ENCODE measurements at regions not wholly inside any gene's neighbourhood (a gene's known extent, or its start where the extent isn't known, plus 50 kb on each side); places are given as distances from the start of the nearest gene placed in this dataset.

- H3K4me3 ChIP-seq (ENCODE audit: low read depth, low read length) = no peak overlapping the region
- no TSS peak for BruUV-seq (replicated peaks)
- H3K4me1 ChIP-seq = no peaks in the 10 kb centered on the region
- Mint-ChIP-seq H3K9me3 (ENCODE audit: unreplicated experiment) (no peaks in the 10 kb centered on the region), H3K27ac (ENCODE audit: unreplicated experiment) (no peak overlapping the region), H3K4me3 (ENCODE audit: unreplicated experiment) (no peak overlapping the region), H3K36me3 (ENCODE audit: insufficient read depth, unreplicated experiment) (no peaks in the 10 kb centered on the region), H3K27me3 (ENCODE audit: insufficient read depth, unreplicated experiment) (no peaks in the 10 kb centered on the region), H3K4me1 (ENCODE audit: low read depth, unreplicated experiment) (no peaks in the 10 kb centered on the region)
- H3K27me3 ChIP-seq (replicated peaks; ENCODE audit: control insufficient read depth, insufficient read depth, low read length) = no peaks in the 10 kb centered on the region; the same call in 1 of the 2 replicates
- intact Hi-C loops (cut with micrococcal nuclease; ENCODE audit: unreplicated experiment) = no loop called here
- TF ChIP-seq CTCF (IDR thresholded peaks at IDR 0.05; ENCODE audit: insufficient read depth in 1 of 2, low read depth in 1 of 2, low read length in 1 of 2, severe bottlenecking in 1 of 2, unreplicated experiment in 1 of 2) = no peak
- peaks cover 5% of the 10 kb centered on the region; the same call in 1 of the 2 replicates for H3K9me3 ChIP-seq
- H3K36me3 ChIP-seq (ENCODE audit: control insufficient read depth, insufficient read depth, low read length) = no peaks in the 10 kb centered on the region
- DNase-seq = no peak
- POLR2A ChIA-PET = no interaction called here
- CTCF ChIA-PET = no interaction called here
These were observed 121.9 kb upstream of the ASCC3 start for GRCh38 chr6:101003075-101003474.

- Histone ChIP-seq H3K9me3 (no peaks in the 10 kb centered on the region), H3K4me3 (ENCODE audit: low read depth, low read length) (no peak overlapping the region), H3K27me3 (replicated peaks; ENCODE audit: control insufficient read depth, insufficient read depth, low read length) (no peaks in the 10 kb centered on the region), H3K4me1 (no peaks in the 10 kb centered on the region), H3K36me3 (ENCODE audit: control insufficient read depth, insufficient read depth, low read length) (no peaks in the 10 kb centered on the region)
- POLR2A ChIA-PET = no interaction called here
- BruUV-seq (replicated peaks) = no TSS peak
- no peak overlapping the region for H3K27ac Mint-ChIP-seq (ENCODE audit: unreplicated experiment)
- DNase-seq = no peak
- H3K27me3 Mint-ChIP-seq (ENCODE audit: insufficient read depth, unreplicated experiment) = no peaks in the 10 kb centered on the region
- CTCF ChIA-PET = no interaction called here
- H3K36me3 Mint-ChIP-seq (ENCODE audit: insufficient read depth, unreplicated experiment) = no peaks in the 10 kb centered on the region
- TF ChIP-seq CTCF (IDR thresholded peaks at IDR 0.05; ENCODE audit: insufficient read depth in 1 of 2, low read depth in 1 of 2, low read length in 1 of 2, severe bottlenecking in 1 of 2, unreplicated experiment in 1 of 2) = no peak
- H3K4me1 Mint-ChIP-seq (ENCODE audit: low read depth, unreplicated experiment) = no peaks in the 10 kb centered on the region
- intact Hi-C loops (cut with micrococcal nuclease; ENCODE audit: unreplicated experiment) = no loop called here
- H3K9me3 Mint-ChIP-seq (ENCODE audit: unreplicated experiment) = no peaks in the 10 kb centered on the region
- H3K4me3 Mint-ChIP-seq (ENCODE audit: unreplicated experiment) = no peak overlapping the region
These were observed 130.1 kb upstream of the ASCC3 start for GRCh38 chr6:101011186-101011585.

- no peak for TF ChIP-seq CTCF (IDR thresholded peaks at IDR 0.05; ENCODE audit: insufficient read depth in 1 of 2, low read depth in 1 of 2, low read length in 1 of 2, severe bottlenecking in 1 of 2, unreplicated experiment in 1 of 2)
- H3K36me3 ChIP-seq (ENCODE audit: control insufficient read depth, insufficient read depth, low read length) = no peaks in the 10 kb centered on the region
- ChIA-PET CTCF (no interaction called here), POLR2A (no interaction called here)
- H3K4me3 ChIP-seq (ENCODE audit: low read depth, low read length) = no peak overlapping the region
- BruUV-seq (replicated peaks) = no TSS peak
- no peaks in the 10 kb centered on the region for H3K9me3 ChIP-seq
- no peaks in the 10 kb centered on the region for H3K4me1 Mint-ChIP-seq (ENCODE audit: low read depth, unreplicated experiment)
- H3K27me3 ChIP-seq (replicated peaks; ENCODE audit: control insufficient read depth, insufficient read depth, low read length) = no peaks in the 10 kb centered on the region
- no peaks in the 10 kb centered on the region for H3K27me3 Mint-ChIP-seq (ENCODE audit: insufficient read depth, unreplicated experiment)
- H3K4me1 ChIP-seq = no peaks in the 10 kb centered on the region
- H3K27ac Mint-ChIP-seq (ENCODE audit: unreplicated experiment) = no peak overlapping the region
- no peaks in the 10 kb centered on the region for H3K9me3 Mint-ChIP-seq (ENCODE audit: unreplicated experiment)
- no peaks in the 10 kb centered on the region for H3K36me3 Mint-ChIP-seq (ENCODE audit: insufficient read depth, unreplicated experiment)
- H3K4me3 Mint-ChIP-seq (ENCODE audit: unreplicated experiment) = no peak overlapping the region
- intact Hi-C loops (cut with micrococcal nuclease; ENCODE audit: unreplicated experiment) = no loop called here
- no peak for DNase-seq
These were observed 132.6 kb upstream of the ASCC3 start for GRCh38 chr6:101013612-101014195.

All from Caco-2 (cell line).